NCI-H2171 treated with DMSO at 0.1 percent for 48 hours (cell line): ENCODE measurements at regions not wholly inside any gene's neighbourhood (a gene's known extent, or its start where the extent isn't known, plus 50 kb on each side); places are given as distances from the start of the nearest gene placed in this dataset.

Source experiments
- DNase-seq: peaks from one replicate; lab custom pipeline; 2025; lab: John Stamatoyannopoulos, UW

DNA sequence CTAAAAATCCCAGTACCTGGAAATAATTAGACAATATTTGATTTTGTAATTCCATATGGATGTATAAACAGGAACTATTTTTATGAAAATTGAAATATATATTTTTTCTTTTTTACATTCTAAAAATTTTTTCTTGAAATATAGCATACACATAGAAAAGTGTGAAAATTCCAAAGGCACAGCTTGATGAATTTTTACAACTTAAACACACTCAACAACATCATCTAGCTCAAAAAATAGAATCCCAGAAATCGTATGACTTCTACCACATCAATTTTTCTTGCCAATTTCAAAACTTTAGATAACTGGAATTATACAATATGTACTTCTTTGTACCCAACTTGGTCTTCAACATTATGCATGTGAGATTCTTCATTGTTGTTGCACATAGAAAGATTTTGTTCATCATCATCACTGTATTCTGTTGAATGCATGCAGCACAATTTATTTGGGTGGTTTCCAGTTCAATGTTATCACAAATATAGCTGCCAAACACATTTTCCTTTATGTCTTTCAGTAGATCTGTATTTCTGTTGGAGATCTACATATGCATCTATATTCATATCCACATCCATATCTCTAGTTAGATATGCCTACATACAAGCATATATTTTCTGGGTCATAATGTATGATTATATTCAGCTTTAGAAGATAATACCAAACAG is 340.7 kb upstream of the SLIT2 start:
- DNase-seq = no peak

DNA sequence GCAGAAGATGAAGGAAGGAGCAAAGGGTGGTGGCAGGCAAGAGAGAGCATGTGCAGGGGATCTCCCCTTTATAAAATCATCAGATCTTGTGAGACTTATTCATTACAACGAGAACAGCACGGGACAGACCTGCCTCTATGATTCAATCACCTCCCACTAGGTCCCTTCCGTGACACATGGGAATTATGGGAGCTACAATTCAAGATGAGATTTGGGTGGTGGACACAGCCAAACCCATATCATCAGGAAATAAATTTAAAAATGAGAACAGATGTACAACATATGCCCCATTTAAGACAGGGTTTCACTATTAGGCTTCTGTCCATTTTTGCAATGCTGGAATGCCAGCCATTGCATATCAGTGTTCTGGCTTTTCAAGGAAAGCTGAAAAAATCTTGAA is 346.7 kb upstream of the SLIT2 start:
- no peak for DNase-seq

GRCh38 chr4:19888587-19888986 is 363.1 kb upstream of the SLIT2 start:
- no peak for DNase-seq

DNA sequence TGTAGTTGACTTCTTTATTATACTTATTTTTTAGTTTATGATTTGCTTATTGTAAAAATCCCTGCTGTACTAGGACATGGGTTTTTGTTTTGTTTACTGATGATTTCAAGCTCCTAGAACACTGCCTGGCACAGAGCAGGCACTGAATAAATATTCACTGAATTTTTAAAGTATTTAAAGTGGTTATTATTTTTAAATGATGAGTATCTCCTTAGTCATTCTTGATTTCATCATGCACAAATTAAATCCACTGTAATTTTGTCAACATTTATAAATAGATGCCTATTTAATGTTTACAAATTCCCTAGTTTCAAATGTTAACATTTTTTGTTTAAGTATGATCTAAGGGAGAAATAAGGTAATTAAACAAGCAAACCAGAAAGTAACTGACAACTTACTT is 367.9 kb upstream of the SLIT2 start:
- no peak for DNase-seq

DNA sequence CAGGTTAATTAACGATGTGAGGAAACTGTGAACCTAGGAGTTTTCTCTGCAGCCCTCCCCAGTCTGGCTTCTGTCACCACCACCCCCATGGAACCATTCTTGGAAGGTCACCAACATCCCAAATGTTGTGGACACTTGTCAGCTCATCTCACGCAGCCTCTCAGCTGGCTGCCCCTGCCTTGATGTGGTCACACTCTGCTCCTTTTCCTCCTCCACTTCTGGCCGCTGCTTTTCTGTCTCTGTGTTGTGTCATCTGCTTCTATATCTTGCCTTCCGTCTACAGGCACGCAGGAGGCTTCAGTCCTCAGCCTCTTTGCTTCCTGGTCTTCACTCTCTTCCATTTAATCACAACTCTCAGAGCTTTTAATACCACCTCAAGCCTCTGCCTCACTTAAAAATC is 371.5 kb upstream of the SLIT2 start:
- DNase-seq = no peak

DNA sequence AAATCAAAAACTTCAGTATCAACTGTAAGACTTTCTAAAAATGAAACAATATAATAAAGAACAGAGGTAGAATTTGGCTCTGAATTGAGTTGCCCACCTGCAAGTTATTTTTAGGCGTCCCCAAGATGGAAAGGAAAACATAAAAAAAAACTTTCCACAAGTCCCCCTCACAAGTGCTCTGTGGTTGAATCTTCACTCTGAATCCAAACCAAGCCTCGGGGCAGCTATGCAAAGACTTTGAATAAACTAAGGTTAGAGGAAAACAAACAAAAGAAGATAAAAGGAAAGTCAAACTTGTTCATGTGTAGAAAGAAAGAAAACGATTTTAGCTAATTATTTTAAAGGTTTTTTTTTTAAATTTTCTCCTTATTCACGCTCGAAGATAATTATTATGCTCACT is 372.4 kb upstream of the SLIT2 start:
- DNase-seq = no peak

DNA sequence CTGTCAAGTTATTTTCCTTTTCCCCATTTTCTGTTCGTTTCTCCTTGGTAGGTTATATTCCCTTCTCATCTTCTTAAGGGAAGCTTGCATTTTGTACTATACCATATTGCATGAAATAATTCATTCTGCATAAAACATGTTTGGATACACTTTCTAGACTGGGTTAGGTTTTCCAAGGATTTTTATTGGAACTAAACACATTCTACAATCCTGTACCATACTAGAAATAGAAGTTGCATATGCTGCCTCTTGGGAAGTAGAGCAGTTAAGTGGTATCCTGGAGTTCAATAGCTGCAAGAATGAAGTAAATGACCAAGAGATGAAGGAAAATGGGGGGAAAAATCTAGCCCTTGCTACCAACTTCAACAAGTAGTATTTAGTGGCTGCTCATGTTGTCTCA is 393.7 kb upstream of the SLIT2 start:
- DNase-seq = no peak

- no peak for DNase-seq
Measured at GRCh38 chr4:19857380-19857779, 394.3 kb upstream of the SLIT2 start.

DNA sequence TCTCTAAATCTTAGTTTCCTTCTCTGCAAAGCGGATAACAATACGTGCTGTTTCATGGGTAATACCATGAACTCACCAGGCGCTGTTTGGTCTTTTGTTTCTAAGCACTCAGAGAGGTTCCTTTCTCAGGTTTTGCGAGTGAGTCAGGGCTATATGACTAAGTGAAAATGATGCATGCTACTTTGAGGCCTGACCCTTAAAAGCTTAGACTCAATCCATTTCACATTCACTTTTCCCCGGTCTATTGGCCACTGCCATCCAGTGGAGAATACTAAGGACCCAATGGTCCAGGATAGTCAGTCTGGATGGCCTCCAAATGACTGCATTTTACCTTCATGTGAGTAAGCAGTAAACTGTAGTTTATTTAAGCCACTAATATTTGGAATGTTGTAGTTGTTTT is 400.8 kb upstream of the SLIT2 start:
- no peak for DNase-seq

DNA sequence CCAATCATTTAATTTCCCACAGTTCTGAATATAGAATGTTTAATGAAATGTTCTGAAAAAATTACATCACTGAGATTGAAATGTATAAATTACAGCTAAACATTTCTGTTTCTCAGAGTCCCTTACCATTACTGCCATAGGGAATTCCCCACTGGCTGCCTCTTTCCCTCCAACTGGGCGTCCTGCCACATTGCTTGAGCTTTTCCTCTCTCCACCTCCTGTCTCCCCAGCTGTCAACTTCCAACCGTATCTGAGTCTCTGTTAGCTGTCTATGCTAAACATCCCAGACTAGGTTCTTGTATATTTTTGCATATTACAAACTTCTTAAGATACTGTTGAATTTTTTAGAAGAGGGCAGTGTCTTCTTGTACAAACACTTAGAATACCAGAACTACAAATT is 407.3 kb upstream of the SLIT2 start:
- peak; percentile 88 for DNase-seq

DNA sequence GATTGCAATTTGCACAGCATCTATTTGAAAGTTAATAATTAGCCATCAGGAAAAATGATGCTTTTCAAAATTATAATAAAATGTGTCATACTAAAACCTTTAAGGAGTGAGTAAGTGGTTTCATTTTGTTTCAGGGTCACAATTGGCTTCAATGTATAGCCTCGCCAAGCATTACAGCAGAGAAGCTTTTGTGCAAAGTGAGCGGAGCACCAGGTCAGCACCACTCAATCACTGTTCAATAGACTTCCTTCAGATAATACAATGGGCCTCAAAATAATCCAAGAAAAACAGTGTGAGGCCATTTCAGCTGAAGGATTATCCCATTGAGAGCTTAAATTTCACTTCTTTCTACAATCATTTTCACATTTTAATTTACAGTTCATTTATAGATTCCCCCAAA is 409.2 kb upstream of the SLIT2 start:
- DNase-seq = no peak

GRCh38 chr4:19838858-19839257 is 412.8 kb upstream of the SLIT2 start:
- no peak for DNase-seq

DNA sequence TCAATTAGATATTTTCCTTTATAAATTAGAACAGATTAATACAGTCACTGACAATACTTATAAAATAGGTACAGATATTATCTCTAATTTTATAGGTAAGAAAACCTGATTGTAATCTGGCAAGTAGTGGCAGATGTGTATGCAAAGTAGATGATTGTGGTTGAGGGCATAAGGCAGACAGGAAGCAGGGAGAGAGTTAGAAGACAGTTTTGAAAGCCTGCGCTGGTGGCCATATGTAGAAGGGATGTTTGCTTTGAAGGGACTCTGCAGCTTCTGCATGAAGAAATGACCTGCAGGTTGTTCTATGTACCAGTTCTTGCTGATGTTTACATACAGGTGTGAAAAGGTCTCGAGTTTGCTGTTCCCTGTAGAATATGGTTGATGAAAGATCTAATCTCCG is 416.3 kb upstream of the SLIT2 start:
- no peak for DNase-seq

- DNase-seq = no peak
Measured at GRCh38 chr4:19832411-19832810, 419.3 kb upstream of the SLIT2 start.

DNA sequence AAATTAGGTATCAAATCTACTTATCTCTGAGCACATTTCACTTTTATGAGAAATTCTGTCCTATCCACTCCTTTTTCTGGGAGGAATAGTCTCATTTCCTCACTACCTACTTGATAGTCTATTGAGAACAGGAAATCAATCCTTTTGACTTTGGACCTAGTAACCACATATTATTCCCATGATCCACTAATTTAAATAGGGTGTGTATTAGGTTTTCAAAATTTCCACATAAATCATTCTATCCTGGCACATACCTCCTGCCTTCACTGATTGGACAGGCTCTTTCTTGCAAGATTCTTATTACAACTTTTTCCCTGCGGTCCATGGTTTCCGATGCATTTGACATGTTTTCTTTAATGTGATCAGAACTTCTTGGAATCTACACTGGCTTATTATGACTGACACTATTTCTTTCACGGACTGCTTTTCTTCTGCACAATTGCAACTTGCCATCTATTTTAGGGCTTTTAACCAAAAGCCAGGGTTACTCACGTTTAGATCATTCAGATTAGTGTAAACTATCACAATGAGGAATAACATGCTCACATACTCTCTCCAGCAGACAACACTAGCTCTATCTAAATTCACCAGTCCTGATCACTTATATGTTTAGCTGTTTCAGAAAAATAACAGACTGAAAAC is 419.9 kb upstream of the SLIT2 start:
- no peak for DNase-seq

GRCh38 chr4:19829101-19829500 is 422.6 kb upstream of the SLIT2 start:
- no peak for DNase-seq

DNA sequence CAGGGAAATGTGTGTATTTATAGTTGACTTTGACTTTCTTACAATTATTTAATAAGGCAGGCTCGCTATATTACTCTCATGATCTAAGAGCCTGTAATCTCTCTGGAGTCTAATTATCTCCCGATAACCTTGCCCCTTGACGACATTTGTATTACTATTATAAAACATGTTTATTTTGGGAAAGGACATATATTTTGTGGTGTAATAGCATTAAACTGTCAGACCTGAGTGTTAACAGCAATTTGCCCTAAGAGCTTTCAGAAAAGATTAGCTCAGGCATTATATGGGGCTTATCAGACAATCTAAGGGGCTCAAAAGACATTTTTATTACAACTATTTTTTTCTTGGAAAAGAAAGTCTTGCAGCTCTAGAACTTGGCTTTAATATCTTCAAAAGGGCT is 427.9 kb upstream of the SLIT2 start:
- no peak for DNase-seq

GRCh38 chr4:19819737-19820136 is 432.0 kb upstream of the SLIT2 start:
- DNase-seq = no peak

DNA sequence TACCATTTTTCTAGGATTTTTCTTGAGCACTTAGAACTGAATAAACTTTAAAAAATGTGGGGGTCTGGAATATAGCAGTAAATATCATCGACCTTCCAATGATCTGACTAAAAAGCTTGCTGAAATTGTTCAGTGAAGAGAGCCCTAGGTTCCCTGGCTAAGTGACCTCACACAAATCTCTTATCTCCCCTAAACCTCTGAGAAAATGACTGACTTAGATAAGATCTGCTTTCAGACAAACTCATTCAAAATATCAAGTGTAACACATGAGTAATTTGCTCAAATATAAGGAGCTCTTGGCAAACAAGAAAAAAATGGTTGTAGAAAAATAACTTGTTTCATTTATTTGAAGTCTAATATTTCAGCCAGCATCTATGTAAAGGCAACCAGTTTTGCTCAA is 441.7 kb upstream of the SLIT2 start:
- DNase-seq = no peak

DNA sequence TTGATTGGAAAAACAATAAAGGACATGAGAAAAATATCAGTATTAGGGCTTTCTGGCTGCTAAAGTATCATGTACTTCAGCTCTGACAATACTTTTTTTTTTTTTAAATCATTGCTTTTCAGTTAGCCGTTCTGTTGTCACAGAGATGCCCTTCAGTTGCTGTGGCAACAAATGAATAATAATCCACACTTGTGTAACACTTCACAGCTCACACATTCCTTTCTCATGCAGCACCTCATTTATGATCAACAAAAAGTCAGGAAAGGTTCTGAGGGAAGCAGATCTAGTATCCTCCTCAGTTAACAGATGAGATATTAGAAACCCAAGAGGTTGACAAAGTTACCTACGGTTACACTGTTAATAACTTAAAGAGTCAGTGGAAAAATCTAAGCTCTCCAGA is 444.2 kb upstream of the SLIT2 start:
- no peak for DNase-seq

GRCh38 chr4:19806865-19807264 is 444.8 kb upstream of the SLIT2 start:
- DNase-seq = no peak

DNA sequence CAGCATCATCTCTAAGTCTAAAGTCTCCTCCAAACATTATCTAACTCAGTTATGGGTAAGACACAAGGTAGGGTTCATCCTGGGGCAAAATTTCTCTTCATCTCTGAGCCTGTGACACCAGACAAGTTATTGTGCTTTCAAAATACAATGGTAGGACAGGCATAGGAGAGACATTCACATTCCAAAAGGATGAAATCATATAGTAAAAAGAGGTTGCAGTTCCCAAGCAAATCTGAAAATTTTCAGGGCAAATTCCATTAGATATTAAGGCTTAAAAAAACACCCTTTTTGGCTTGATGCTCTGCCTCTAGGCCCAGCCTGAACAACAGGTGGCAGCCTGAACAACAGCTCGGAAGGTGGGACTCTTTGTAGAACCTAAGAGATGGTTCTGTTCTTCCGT is 448.3 kb upstream of the SLIT2 start:
- no peak for DNase-seq

DNA sequence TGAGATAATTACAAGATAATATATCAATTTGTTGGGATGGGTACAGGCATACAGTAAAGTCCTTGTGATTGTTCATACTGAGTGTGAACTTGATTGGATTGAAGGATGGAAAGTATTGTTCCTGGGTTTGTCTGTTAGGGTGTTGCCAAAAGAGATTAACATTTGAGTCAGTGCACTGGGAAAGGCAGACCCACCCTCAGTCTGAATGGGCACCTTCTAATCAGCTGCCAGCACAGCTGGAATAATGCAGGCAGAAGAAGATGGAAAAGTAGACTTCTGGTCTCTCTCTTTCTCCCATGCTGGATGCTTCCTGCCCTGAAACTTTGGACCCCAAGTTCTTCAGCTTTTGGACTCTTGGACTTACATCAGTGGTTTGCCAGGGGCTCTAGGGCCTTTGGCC is 457.9 kb upstream of the SLIT2 start:
- no peak for DNase-seq

GRCh38 chr4:19791422-19792123 is 460.1 kb upstream of the SLIT2 start:
- DNase-seq = no peak
